Gastrocnemius medialis (tissue), 4 donors: ENCODE measurements at regions not wholly inside any gene's neighbourhood (a gene's known extent, or its start where the extent isn't known, plus 50 kb on each side); places are given as distances from the start of the nearest gene placed in this dataset.

Source experiments
- POLR2A ChIP-seq, 2 donors: fragments of 450-650 bp; IDR thresholded peaks; one replicate each; pipeline ENCODE4 v1.6.1; 2017; ENCODE audit warnings: antibody characterized with exemption in 2 of 2, mild to moderate bottlenecking in 2 of 2, moderate library complexity in 2 of 2
- TF ChIP-seq, protein P1 (sequence below), 5 experiments: fragments of 450-650 bp in 3 of 5; fragments of 200-600 bp in 2 of 5; sonication (generic) in 2 of 5; IDR thresholded peaks in 4 of 5; conservative IDR thresholded peaks in 1 of 5; 1 replicate in 4 of 5; 2 replicates in 1 of 5; pipeline ENCODE4 v1.5.1; 2016 to 2019; ENCODE audit warnings: antibody characterized with exemption in 5 of 5, mild to moderate bottlenecking in 3 of 5, moderate library complexity in 3 of 5

DNA sequence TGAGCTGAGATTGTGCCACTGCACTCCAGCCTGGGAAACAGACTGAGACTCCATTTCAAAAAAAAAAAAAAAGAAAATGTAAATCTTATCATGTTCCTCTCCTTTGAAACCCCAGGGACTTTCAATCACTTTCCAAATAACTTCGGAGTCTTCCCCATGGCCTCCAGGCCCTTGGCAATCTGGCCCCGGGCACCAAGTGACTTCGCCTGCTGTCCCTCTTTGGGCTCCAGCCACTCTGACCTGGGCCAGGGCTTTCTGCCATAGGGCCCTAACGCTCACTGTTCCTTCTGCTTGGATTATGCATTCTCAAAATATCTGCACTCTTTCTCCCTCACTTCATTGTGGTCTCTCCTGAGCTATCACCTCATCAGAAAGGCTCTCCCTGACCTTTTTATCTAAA lies 260.9 kb downstream of the KLF13 start:
- TF ChIP-seq POLR2A (IDR thresholded peaks at IDR 0.05): no peak
- TF ChIP-seq, protein P1, sequence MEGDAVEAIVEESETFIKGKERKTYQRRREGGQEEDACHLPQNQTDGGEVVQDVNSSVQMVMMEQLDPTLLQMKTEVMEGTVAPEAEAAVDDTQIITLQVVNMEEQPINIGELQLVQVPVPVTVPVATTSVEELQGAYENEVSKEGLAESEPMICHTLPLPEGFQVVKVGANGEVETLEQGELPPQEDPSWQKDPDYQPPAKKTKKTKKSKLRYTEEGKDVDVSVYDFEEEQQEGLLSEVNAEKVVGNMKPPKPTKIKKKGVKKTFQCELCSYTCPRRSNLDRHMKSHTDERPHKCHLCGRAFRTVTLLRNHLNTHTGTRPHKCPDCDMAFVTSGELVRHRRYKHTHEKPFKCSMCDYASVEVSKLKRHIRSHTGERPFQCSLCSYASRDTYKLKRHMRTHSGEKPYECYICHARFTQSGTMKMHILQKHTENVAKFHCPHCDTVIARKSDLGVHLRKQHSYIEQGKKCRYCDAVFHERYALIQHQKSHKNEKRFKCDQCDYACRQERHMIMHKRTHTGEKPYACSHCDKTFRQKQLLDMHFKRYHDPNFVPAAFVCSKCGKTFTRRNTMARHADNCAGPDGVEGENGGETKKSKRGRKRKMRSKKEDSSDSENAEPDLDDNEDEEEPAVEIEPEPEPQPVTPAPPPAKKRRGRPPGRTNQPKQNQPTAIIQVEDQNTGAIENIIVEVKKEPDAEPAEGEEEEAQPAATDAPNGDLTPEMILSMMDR (IDR thresholded peaks at IDR 0.05 in 4 of 5, conservative IDR thresholded peaks at IDR 0.05 in 1 of 5): no peak
